GM04503 (cell line): ENCODE measurements at regions not wholly inside any gene's neighbourhood (a gene's known extent, or its start where the extent isn't known, plus 50 kb on each side); places are given as distances from the start of the nearest gene placed in this dataset.

ENCODE experiments used
- DNase-seq: peaks from one replicate; pipeline ENCODE4 v3.0.0-alpha.2; 2012; ENCODE audit warnings: low read depth

GRCh38 chr2:4499316-4500030, 796.1 kb downstream of the DCDC2C start:
- DNase-seq, result no peak

DNA sequence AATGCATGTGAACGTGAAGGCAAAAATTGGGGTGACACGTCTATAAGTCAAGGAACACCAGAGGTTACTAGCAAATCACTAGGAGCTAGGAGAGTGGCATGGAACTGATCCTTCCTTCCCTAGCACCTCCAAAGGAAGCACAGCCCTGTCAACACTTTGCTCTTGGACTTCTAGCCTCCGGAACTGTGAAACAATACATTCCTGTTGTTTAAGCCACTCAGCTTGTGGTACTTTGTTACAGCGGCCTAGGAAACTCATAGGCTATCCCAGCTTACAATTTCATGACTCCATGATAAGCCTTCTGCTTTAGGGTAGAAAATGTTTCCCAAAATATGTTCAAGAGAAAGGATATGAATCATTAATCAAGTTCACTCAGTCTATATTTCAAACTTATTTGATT, 798.1 kb downstream of the DCDC2C start:
- DNase-seq, result no peak

GRCh38 chr2:4502230-4502843, 799.0 kb downstream of the DCDC2C start:
- no peak for DNase-seq

- no peak for DNase-seq
These were observed 804.3 kb downstream of the DCDC2C start for GRCh38 chr2:4507661-4508060.

GRCh38 chr2:4515871-4516761, 812.7 kb downstream of the DCDC2C start:
- DNase-seq, result no peak

DNA sequence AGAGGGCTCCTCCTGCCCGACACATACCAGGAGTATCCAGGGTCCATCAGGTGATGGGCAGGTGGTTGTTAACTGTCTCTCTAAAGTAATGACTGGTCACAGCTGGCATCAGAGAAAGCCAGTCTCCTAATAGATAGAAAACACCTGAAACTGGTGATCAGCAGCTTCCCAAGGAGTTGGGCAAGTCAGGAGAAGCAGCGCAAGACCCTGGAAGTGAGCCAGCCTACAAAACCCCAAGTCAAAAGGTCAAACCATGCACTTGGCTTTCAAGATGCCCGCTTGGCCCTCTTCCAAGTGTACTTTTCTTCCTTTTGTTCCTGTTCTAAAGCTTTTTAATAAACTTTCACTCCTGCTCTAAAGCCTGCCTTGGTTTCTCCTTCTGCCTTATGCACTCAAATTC, 815.2 kb downstream of the DCDC2C start:
- no peak for DNase-seq

- no peak for DNase-seq
These were observed 819.4 kb downstream of the DCDC2C start for GRCh38 chr2:4522498-4523421.

GRCh38 chr2:4527416-4527815, 824.0 kb downstream of the DCDC2C start:
- no peak for DNase-seq

DNA sequence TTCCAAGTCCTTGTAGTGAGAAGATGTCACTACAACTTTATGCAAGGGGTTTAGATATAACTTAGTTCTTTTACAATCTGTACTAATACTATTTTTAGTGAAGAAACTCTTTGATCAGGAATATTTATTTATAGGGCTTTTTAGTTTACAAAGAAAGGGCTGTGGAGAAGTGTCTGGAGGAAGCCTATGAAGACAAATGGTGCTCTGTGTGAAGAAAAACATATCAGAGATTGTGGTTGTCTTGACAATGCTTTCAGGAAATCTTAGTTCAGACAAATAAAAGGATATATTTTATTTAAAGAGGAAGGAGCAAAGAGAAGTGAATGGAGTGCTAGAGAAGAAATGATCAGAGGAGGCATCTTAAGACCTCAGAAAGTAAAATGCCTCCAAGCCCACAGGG, 824.9 kb downstream of the DCDC2C start:
- DNase-seq, result no peak

- no peak for DNase-seq
These were observed 825.4 kb downstream of the DCDC2C start for GRCh38 chr2:4528773-4529172.

- no peak for DNase-seq
These were observed 826.4 kb downstream of the DCDC2C start for GRCh38 chr2:4529738-4530137.

DNA sequence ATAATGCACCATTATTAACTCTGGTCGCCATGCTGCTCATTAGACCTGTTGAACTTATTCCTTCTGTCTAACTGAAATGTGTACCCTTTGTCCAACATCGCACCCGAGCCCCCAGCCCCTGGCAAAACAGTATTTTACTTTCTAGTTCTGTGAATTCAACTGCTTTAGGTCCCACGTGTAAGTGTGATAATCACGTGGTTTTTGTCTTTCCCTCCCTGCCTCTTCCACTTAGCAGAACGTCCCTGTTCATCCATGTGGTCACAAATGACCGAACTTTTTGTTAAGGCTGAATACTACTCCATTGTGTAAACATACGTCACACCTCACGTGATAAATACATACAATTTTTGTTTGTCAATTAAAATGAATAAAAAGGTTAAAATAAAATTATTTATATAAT, 826.9 kb downstream of the DCDC2C start:
- DNase-seq, result no peak

GRCh38 chr2:4533806-4534205, 830.4 kb downstream of the DCDC2C start:
- DNase-seq, result no peak

DNA sequence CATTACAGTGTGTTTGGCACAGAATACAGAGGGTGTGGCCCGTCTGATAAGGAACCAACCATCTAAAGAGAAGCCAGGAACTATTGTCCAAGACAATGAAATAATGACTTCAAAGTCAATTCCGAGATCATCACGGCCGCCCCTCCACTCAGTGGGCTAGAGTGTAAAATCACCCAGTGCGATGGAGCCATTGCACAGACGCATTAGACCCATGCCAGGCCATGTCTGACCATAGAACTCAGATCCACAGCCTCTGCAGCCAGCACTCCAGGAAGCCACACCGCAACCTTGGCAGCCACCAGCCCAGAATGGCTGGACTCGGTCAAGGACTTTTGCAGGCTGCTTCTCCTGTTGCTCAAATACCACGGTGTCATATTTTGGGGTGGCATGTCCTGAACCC, 835.7 kb downstream of the DCDC2C start:
- DNase-seq, result no peak

DNA sequence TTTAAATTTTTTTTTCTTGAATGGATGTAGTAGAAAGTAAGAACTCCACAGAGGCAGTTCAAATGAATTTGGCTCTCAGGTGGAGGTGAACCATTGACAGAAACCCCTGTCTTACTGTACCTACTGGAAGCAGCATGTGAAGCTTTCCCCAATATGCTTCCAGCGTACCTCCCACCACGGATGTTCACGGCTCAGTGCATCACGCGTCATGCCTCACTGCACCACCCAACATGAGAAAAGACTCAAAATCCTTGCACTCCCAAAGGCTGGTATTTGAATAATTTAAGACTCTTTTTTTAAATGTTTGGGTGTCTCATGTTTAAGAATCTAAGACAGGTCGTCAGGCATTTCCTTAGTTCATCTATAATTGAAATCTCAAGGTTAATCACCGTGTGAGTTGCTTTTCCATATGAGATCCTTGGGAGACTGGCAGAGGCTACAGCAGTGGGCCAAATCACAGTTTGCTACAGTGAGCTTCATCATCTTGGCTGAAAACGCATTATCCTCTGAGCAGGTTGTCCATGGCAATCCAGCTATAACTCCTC, 846.4 kb downstream of the DCDC2C start:
- no peak for DNase-seq

- no peak for DNase-seq
These were observed 848.5 kb downstream of the DCDC2C start for GRCh38 chr2:4551691-4552474.

DNA sequence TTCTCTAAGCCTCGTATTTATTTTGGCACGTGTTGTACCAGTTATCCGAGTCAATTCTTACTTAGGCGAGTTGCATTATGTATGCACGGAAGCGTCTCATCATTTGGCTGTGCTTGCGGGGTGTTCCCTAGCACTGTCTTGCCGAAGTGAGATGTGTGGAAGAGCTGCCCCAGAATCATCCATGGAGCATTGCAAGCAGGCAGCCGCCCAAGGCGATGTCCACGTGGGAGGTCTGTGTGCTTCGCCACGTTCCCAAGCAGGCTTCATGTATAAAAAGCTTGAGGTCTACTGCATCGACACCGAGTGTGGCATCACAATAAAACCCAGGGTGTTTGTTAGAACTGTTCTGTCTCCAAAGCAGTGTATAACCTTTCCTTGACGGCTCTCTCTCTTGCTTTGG, 849.9 kb downstream of the DCDC2C start:
- no peak for DNase-seq

GRCh38 chr2:4556135-4556896, 852.9 kb downstream of the DCDC2C start:
- DNase-seq, result no peak

GRCh38 chr2:4561196-4561595, 857.8 kb downstream of the DCDC2C start:
- no peak for DNase-seq

- no peak for DNase-seq
These were observed 872.7 kb downstream of the DCDC2C start for GRCh38 chr2:4576075-4576474.
